ENCODE measurements at regions not wholly inside any gene's neighbourhood (a gene's known extent, or its start where the extent isn't known, plus 50 kb on each side); places are given as distances from the start of the nearest gene placed in this dataset.

DNA sequence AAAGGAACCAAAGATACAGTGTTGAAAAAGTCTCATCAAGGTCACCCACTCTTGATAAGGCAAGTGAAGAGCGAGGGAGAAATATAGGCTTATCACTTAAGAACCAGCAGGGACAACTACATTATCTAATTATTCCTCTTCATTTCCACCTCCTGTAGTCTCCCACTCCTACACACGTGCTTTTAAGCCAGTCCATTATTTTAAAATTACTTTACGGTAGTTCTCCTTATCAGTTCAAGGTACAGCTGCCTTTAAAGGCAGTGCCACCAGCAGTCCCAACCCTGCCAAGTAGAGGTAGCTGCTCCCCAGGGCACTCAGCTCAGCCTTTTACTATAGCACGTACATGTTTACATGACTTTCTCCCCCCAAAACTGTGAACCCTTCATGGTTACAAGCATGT, 161.5 kb upstream of the BLID start:
- TF ChIP-seq, protein P1, sequence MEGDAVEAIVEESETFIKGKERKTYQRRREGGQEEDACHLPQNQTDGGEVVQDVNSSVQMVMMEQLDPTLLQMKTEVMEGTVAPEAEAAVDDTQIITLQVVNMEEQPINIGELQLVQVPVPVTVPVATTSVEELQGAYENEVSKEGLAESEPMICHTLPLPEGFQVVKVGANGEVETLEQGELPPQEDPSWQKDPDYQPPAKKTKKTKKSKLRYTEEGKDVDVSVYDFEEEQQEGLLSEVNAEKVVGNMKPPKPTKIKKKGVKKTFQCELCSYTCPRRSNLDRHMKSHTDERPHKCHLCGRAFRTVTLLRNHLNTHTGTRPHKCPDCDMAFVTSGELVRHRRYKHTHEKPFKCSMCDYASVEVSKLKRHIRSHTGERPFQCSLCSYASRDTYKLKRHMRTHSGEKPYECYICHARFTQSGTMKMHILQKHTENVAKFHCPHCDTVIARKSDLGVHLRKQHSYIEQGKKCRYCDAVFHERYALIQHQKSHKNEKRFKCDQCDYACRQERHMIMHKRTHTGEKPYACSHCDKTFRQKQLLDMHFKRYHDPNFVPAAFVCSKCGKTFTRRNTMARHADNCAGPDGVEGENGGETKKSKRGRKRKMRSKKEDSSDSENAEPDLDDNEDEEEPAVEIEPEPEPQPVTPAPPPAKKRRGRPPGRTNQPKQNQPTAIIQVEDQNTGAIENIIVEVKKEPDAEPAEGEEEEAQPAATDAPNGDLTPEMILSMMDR (IDR thresholded peaks at IDR 0.05): no peak
- no peak for TF ChIP-seq POLR2AphosphoS5 (IDR thresholded peaks at IDR 0.05)
- no peak for TF ChIP-seq POLR2A (IDR thresholded peaks at IDR 0.05)

Data from stomach (tissue), 4 donors.